Vagina (tissue), 2 donors: ENCODE measurements at regions not wholly inside any gene's neighbourhood (a gene's known extent, or its start where the extent isn't known, plus 50 kb on each side); places are given as distances from the start of the nearest gene placed in this dataset.

Experiments
- POLR2AphosphoS5 ChIP-seq, 2 donors: sonication (generic); formaldehyde crosslinking; IDR thresholded peaks; one replicate each; pipeline ENCODE4 v1.9.0; 2017; ENCODE audit warnings: antibody characterized with exemption in 2 of 2, mild to moderate bottlenecking in 2 of 2, low read depth in 1 of 2; ENCODE audit not compliant: insufficient read depth in 1 of 2
- TF ChIP-seq, protein P1 (sequence below), 3 experiments: fragments of 450-650 bp in 2 of 3; fragments of 200-600 bp in 1 of 3; sonication (generic) in 1 of 3; IDR thresholded peaks; one replicate each; pipeline ENCODE4 v1.5.1; 2017 to 2019; ENCODE audit warnings: antibody characterized with exemption in 3 of 3, mild to moderate bottlenecking in 2 of 3, moderate library complexity in 2 of 3

DNA sequence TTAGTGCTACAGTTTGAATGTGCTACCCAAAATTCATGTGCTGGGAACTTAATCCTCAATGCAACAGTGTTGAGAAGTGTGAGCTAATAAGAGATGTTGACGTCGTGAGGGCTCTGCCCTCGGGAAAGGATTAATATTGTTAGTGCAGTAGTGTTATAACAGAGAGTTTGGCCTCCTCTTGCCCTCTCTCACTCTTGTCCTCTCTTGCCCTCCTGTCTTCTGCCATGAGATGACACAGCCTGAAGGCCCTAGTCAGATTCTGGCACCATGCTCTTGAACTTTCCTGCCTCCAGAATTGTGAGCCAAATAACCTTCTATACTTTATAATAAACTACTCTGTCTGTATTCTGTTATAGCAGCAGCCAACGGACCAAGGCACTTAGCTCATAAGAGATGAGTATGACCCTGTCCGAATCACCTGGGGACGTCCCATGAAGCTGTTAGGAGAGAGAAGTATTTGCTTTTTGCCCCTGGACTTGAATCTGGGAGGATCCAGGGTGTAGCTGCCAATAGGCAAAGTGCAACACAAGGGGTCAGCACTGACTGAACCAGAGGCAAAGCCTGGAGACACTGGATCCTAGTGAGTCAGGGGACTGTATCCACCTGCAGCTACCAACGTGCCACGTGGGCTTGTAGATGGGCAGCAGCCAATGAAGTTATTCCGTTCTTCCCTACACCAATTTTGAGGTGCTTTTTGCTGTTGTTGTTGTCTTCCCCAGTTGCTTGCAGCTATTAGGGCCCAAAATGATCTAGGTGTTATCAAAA lies 233.7 kb downstream of the THBS2 start:
- TF ChIP-seq, protein P1, sequence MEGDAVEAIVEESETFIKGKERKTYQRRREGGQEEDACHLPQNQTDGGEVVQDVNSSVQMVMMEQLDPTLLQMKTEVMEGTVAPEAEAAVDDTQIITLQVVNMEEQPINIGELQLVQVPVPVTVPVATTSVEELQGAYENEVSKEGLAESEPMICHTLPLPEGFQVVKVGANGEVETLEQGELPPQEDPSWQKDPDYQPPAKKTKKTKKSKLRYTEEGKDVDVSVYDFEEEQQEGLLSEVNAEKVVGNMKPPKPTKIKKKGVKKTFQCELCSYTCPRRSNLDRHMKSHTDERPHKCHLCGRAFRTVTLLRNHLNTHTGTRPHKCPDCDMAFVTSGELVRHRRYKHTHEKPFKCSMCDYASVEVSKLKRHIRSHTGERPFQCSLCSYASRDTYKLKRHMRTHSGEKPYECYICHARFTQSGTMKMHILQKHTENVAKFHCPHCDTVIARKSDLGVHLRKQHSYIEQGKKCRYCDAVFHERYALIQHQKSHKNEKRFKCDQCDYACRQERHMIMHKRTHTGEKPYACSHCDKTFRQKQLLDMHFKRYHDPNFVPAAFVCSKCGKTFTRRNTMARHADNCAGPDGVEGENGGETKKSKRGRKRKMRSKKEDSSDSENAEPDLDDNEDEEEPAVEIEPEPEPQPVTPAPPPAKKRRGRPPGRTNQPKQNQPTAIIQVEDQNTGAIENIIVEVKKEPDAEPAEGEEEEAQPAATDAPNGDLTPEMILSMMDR (IDR thresholded peaks at IDR 0.05) = no peak
- TF ChIP-seq POLR2AphosphoS5 (IDR thresholded peaks at IDR 0.05; ENCODE audit: insufficient read depth in 1 of 2, low read depth in 1 of 2) = no peak
